GM21619 (cell line): ENCODE measurements at regions not wholly inside any gene's neighbourhood (a gene's known extent, or its start where the extent isn't known, plus 50 kb on each side); places are given as distances from the start of the nearest gene placed in this dataset.

ENCODE experiments used
- ATAC-seq: cut with Tn5 transposase; IDR thresholded peaks from one replicate; pipeline ENCODE4 v1.9.1; 2021; ENCODE audit not compliant: unreplicated experiment

DNA sequence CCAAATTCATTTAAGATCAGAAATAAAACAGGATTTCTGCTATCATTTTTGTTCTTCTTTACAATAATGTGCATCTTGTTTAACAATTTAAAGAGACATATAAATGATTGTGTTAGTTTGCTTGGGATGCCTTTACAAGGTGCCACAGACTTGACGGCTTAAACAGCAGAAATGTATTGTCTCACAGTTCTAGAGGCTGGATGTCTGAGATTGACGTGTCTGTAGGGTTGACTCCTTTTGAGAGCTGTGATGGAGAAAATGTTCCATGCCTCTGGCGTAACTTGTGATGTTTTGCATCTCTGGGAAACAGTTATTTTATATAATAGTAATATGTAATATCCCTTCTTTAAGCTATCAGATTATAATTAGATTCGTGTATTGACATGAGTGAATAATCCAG is 1091.6 kb upstream of the PRMT6 start:
- no peak for ATAC-seq

DNA sequence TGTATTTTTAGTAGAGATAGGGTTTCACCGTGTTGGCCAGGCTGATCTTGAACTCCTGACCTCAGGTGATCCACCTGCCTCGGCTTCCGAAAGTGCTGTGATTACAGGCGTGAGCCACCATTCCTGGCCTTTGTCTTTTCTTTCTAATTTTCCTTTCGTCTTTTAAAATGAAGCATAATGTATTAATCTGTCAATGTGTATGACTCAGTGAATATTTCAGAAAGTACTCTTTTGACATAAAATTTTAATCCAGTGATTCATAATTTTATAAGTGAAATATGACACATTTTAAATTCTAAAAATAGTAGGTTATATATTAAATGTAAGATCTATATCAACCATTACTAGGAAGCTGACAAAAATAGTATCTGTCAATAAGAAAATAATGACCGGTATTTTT is 1059.0 kb upstream of the PRMT6 start:
- ATAC-seq: no peak

GRCh38 chr1:106022312-106022902 is 1034.1 kb upstream of the PRMT6 start:
- ATAC-seq: no peak

GRCh38 chr1:106027871-106028270 is 1028.6 kb upstream of the PRMT6 start:
- no peak for ATAC-seq

GRCh38 chr1:106037526-106037925 is 1018.9 kb upstream of the PRMT6 start:
- no peak for ATAC-seq

DNA sequence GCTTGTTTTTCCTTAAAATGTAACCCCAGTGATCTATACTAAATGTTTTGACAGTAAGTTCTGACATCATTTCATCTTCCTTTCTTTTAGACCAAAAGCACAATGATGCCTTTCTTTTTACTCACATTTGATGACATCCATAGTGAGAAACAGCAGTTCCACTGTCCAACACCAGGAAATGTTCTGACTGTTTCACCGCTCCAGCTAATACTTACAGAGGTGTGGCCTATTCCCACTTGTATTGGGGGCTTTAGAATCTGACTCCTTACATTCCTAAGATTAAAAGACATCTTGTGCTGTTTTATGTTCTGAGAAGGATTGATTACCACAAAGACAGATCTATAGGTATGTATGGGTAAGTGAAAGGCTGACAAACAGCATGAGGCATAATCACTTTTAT is 1018.2 kb upstream of the PRMT6 start:
- ATAC-seq: no peak

- no peak for ATAC-seq
Measured at GRCh38 chr1:106043971-106044370, 1012.5 kb upstream of the PRMT6 start.

DNA sequence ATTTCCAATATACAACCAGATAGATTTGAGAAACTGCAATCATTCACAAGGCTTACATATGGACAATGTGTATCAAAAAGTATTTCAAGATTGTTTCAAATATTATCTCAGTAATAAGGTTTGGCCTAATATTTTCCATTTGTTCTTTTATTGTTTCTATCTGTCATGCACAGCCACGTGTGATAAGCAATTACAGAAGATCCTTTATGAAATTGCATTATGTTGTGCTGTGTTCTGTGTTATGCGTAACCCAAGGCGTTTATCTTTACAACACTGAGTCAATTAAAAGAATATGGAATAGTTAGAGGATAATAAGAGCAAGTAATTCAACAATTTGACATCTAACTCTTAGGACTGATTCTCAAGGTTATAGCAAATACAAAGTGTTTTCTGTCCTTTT is 1009.3 kb upstream of the PRMT6 start:
- ATAC-seq: no peak

GRCh38 chr1:106049595-106049994 is 1006.9 kb upstream of the PRMT6 start:
- no peak for ATAC-seq

DNA sequence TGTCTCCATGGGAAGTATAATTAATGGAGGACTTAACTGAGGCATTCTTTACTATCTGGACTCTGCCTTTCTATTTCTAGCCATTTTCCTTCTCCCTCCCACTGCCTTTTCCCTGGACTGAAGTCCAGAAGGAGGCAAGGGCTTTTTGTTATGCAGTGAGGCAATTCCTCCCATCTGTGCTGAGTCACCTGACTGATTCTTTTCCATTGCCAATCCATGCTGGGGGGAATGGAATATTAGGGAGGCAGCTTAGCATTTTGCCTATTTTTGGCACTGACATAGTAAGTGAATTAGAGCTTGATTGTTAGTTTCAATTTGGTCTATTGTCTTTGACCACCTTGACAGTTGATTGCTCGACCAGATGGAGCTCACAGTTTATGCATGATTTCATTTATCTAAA is 1000.6 kb upstream of the PRMT6 start:
- ATAC-seq: no peak

- no peak for ATAC-seq
Measured at GRCh38 chr1:106061586-106062495, 994.6 kb upstream of the PRMT6 start.

DNA sequence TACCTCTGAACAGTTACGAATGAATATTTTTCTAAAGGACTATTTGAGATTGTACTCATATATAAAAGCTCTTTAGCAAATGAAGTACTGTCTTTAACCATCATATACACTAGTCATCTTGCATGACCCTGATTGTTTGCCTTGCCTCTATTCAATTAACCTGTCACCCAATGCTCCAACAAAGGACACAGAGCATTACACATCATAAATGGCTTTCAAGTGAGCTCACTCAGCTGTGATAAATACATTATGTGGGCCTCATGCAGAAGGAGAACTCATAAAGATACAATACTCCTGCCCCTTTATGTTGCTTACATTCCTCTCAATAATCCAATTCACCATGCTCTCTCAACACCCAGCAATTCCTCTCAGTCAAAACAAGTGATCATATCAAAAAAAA is 993.0 kb upstream of the PRMT6 start:
- ATAC-seq: no peak

DNA sequence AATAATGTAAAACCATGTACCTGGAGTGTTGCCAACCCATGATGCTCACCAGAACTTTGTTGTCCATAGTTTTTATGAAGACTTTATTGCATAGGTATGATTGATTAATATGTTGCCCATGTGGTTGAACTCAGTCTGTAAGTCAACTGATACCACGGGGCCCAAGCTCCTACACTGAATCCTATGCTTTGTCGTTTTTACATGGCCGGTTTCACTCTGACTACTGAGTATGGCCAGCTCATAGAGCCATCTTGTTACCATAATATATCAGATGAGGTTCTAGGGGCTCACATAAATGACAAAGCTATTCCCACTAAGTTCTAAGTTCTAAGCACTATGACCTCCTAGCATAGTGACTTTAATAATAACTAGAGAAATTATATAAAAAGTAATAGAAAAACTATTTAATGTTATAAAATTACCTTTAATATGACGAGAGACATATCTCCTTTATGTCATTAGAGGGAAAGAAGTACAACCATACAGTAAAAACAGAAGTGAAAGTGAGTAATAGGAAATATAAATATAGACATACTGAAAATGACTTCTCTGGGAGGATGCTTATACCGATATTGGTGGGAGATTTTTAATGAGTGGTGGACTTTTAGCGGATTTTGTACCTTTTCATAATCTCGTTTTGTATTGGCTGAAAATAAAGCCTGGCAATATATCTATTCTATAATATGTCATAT is 983.4 kb upstream of the PRMT6 start:
- ATAC-seq: no peak

DNA sequence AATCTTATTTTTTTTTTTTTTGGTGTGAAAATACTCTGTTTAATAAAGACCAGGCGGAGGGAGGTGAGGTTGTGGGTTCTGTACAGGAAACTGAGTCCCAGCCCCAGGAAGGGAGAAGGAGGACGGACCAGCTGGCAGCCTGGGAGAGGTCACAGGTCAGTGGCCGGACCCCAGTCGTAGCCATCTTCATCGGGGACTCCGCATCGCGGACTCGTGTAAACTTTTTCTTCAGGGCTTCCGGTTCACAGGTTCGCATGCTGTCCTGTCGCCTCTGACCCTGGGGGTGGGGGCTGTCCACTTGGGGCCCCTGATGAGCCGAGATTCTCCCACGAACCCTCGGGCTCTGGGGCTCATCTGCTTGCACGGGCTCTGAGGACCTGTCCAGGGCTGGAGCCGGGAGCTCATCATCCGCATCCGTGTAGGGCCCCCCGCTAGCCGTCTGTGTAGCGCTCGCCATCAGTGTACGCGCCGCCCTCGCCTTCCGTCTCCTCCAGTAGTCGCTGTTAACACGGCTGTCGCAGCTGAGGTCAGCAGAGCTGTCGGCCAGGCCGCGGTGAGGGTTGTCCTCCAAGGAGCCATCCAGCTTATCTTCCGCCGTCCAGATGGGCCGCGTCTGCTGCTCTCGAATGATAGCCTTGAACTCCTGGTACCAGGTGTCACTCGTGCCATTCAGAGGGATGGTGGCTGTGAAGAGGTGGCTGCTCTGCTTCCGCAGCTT is 975.7 kb upstream of the PRMT6 start:
- no peak for ATAC-seq

- ATAC-seq: no peak
Measured at GRCh38 chr1:106111044-106111443, 945.4 kb upstream of the PRMT6 start.

- ATAC-seq: no peak
Measured at GRCh38 chr1:106113851-106114250, 942.6 kb upstream of the PRMT6 start.

- ATAC-seq: no peak
Measured at GRCh38 chr1:106120789-106121188, 935.7 kb upstream of the PRMT6 start.

DNA sequence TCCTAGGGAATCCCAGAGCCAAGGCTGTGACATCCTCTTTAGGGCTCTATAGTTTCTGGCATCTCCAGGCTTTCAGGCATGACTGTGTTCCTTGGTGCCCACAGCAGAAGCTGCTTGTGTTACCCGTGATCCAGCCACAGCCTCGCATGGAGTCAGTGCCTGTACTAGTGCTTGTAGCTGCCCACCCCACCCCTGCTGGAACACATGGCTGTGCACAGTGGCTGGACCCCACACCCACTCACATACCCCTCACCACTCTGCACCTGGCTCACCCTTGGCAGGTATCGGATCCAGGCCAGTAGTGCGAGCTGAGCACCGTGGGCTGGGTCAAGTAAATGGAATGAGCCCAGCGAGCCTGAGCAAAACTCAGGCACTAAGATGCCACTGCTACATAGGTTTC is 934.7 kb upstream of the PRMT6 start:
- no peak for ATAC-seq

- no peak for ATAC-seq
Measured at GRCh38 chr1:106134561-106134960, 921.9 kb upstream of the PRMT6 start.

- no peak for ATAC-seq
Measured at GRCh38 chr1:106173101-106173500, 883.4 kb upstream of the PRMT6 start.

DNA sequence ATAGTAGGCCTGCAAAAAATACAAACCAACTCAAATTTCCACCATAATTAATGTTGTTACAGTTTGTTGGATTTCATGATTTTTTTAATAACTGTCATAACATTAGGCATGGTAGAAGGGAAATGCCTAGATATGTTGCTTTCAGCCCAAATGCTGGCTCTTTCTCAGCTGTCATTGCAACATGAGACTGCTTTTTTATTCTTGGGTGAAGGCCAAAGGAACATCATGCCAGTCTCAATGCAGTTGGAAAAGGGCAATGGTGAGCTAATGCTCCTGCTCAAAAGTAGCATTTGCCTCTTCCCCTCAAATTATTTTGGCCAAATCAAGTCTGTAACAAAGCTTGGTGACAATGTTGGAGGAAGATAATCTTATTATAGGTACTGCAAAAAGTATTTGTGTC is 877.7 kb upstream of the PRMT6 start:
- ATAC-seq: no peak
